Heart left ventricle (tissue), 13 donors: ENCODE measurements at regions not wholly inside any gene's neighbourhood (a gene's known extent, or its start where the extent isn't known, plus 50 kb on each side); places are given as distances from the start of the nearest gene placed in this dataset.

Source experiments
- POLR2A ChIP-seq, 2 donors: fragments of 450-650 bp; IDR thresholded peaks; one replicate each; pipeline ENCODE4 v1.6.1; 2017; ENCODE audit warnings: antibody characterized with exemption in 2 of 2, mild to moderate bottlenecking in 2 of 2, moderate library complexity in 2 of 2
- TF ChIP-seq, protein P1 (sequence below), 12 donors: fragments of 200-600 bp; sonication (generic) in 4 of 12; IDR thresholded peaks; one replicate each; pipeline versions ENCODE4 v1.5.0 to v1.8.0; 2018 to 2022; ENCODE audit warnings: antibody characterized with exemption in 12 of 12, mild to moderate bottlenecking in 5 of 12
- donor health status: ischemic (EF 13 %, LVEDD 7.1; RV severe dilation, severe dysfunction).
- donor health status: DM: no; HTN: yes; CAD: no.
- donor health status: DM: no; HTN: no; CAD: no.
- donor health status: ischemic (EF 25% LVEDD 6.9; RV normal size, moderate dysfunction).
- donor health status: ischemic (EF 25% LVEDD 5.7; RV mildly dilated, moderate dysfunction).
- donor health status: ischemic (EF 35%, LVEDD 5.7; RV mildly dilated, moderate dysfunction).
- donor health status: nonischemic (EF 11% LVEDD 7.7; RV severe dilation, severe dysfunction).
- donor health status: DM: yes; HTN: yes; CAD: no.
- donor health status: PGD.
- donor health status: ischemic (EF 29% LVEDD 5.4; RV normal size, mild dysfunction).
- donor health status: nonischemic (EF 23%, LVEDD 6.1; RV moderate dilation, normal function).

DNA sequence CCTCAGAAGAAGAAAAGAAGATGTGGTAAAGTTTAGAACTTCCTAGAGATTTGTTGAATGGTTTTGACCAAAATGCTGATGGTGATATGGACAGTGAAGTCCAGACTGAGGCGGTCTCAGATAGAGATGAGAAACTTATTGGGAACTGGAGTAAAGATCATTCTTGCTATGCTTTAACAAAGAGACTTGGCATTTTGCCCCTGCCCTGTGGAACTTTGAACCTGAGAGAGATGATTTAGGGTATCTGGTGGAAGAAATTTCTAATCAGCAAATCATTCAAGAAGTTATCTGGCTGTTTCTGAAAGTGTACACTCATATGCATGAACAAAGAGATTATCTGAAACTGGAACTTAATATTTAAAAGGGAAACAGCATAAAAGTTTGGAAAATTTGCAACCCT is 505.2 kb downstream of the NSUN3 start:
- TF ChIP-seq POLR2A (IDR thresholded peaks at IDR 0.05), result no peak
- TF ChIP-seq, protein P1, sequence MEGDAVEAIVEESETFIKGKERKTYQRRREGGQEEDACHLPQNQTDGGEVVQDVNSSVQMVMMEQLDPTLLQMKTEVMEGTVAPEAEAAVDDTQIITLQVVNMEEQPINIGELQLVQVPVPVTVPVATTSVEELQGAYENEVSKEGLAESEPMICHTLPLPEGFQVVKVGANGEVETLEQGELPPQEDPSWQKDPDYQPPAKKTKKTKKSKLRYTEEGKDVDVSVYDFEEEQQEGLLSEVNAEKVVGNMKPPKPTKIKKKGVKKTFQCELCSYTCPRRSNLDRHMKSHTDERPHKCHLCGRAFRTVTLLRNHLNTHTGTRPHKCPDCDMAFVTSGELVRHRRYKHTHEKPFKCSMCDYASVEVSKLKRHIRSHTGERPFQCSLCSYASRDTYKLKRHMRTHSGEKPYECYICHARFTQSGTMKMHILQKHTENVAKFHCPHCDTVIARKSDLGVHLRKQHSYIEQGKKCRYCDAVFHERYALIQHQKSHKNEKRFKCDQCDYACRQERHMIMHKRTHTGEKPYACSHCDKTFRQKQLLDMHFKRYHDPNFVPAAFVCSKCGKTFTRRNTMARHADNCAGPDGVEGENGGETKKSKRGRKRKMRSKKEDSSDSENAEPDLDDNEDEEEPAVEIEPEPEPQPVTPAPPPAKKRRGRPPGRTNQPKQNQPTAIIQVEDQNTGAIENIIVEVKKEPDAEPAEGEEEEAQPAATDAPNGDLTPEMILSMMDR (IDR thresholded peaks at IDR 0.05), result no peak
